HFFc6 (cell line): ENCODE measurements at regions not wholly inside any gene's neighbourhood (a gene's known extent, or its start where the extent isn't known, plus 50 kb on each side); places are given as distances from the start of the nearest gene placed in this dataset.

Experiments used
- DNase-seq: peaks from one replicate; pipeline ENCODE4 v3.0.0-alpha.2; 2018
- H3K27ac Mint-ChIP-seq: 2 replicates; pipeline ENCODE4 v1.8.0; 2020; ENCODE audit warnings: mild to moderate bottlenecking, mixed read lengths
- H3K27me3 Mint-ChIP-seq: 2 replicates; pipeline ENCODE4 v1.8.0; 2021; ENCODE audit warnings: mild to moderate bottlenecking, moderate library complexity, mixed read lengths; ENCODE audit not compliant: insufficient read depth
- H3K36me3 Mint-ChIP-seq: 2 replicates; pipeline ENCODE4 v1.8.0; 2021; ENCODE audit warnings: low read depth, mixed read lengths
- H3K4me1 Mint-ChIP-seq: 2 replicates; pipeline ENCODE4 v1.8.0; 2020; ENCODE audit warnings: low read depth, mixed read lengths
- H3K4me3 Mint-ChIP-seq: 2 replicates; pipeline ENCODE4 v1.8.0; 2020; ENCODE audit warnings: mild to moderate bottlenecking, moderate library complexity, mixed read lengths
- H3K9me3 Mint-ChIP-seq: 2 replicates; pipeline ENCODE4 v1.8.0; 2020; ENCODE audit warnings: mild to moderate bottlenecking, mixed read lengths
- CTCF ChIP-seq: fragments of 200-600 bp; sonication (generic); IDR thresholded peaks from 2 replicates; pipeline ENCODE4 v1.5.0; 2021; ENCODE audit warnings: antibody characterized with exemption, mild to moderate bottlenecking

GRCh38 chr3:148149556-148149955 is 548.1 kb upstream of the AGTR1 start:
- no peaks in the 10 kb centered on the region for H3K27me3 Mint-ChIP-seq
- DNase-seq = no peak
- H3K27ac Mint-ChIP-seq = no peak overlapping the region
- no peak overlapping the region for H3K4me3 Mint-ChIP-seq
- H3K9me3 Mint-ChIP-seq = peaks cover 9% of the 10 kb centered on the region
- H3K4me1 Mint-ChIP-seq = no peaks in the 10 kb centered on the region
- H3K36me3 Mint-ChIP-seq = no peaks in the 10 kb centered on the region
- no peak for TF ChIP-seq CTCF

GRCh38 chr3:148150141-148150540 is 547.6 kb upstream of the AGTR1 start:
- H3K36me3 Mint-ChIP-seq = no peaks in the 10 kb centered on the region

GRCh38 chr3:148158210-148158609 is 539.5 kb upstream of the AGTR1 start:
- Mint-ChIP-seq H3K4me3 (no peak overlapping the region), H3K9me3 (0 out of 2 replicates have a peak, but pooled peaks cover 4% of the 10 kb centered on the region), H3K36me3 (no peaks in the 10 kb centered on the region), H3K4me1 (no peaks in the 10 kb centered on the region), H3K27me3 (no peaks in the 10 kb centered on the region), H3K27ac (no peak overlapping the region)
- TF ChIP-seq CTCF = no peak
- no peak for DNase-seq

More at GRCh38 chr3:148150141-148150540, 547.6 kb upstream of the AGTR1 start:
- Mint-ChIP-seq H3K4me3 (no peak overlapping the region), H3K9me3 (peaks cover 9% of the 10 kb centered on the region), H3K27ac (no peak overlapping the region), H3K27me3 (no peaks in the 10 kb centered on the region), H3K4me1 (no peaks in the 10 kb centered on the region)
- no peak for TF ChIP-seq CTCF
- DNase-seq = no peak

GRCh38 chr3:148162132-148162531 is 535.6 kb upstream of the AGTR1 start:
- no peak for TF ChIP-seq CTCF
- H3K27ac Mint-ChIP-seq = no peak overlapping the region
- no peaks in the 10 kb centered on the region for H3K27me3 Mint-ChIP-seq
- DNase-seq = no peak
- no peak overlapping the region for H3K4me3 Mint-ChIP-seq
- H3K36me3 Mint-ChIP-seq = no peaks in the 10 kb centered on the region
- H3K9me3 Mint-ChIP-seq = peaks cover 11% of the 10 kb centered on the region; the same call in 1 of the 2 replicates
- H3K4me1 Mint-ChIP-seq = no peaks in the 10 kb centered on the region

- no peak for TF ChIP-seq CTCF
- H3K4me1 Mint-ChIP-seq = no peaks in the 10 kb centered on the region
- no peak overlapping the region for H3K4me3 Mint-ChIP-seq
- H3K27ac Mint-ChIP-seq = no peak overlapping the region
- H3K27me3 Mint-ChIP-seq = peaks cover 1% of the 10 kb centered on the region; the same call in 1 of the 2 replicates
- DNase-seq = no peak
- H3K36me3 Mint-ChIP-seq = no peaks in the 10 kb centered on the region
- peaks cover 7% of the 10 kb centered on the region; the same call in 1 of the 2 replicates for H3K9me3 Mint-ChIP-seq
Measured at GRCh38 chr3:148168347-148168746, 529.4 kb upstream of the AGTR1 start.

GRCh38 chr3:148173851-148174250 is 523.9 kb upstream of the AGTR1 start:
- Mint-ChIP-seq H3K4me3 (no peak overlapping the region), H3K4me1 (peaks cover 4% of the 10 kb centered on the region; the same call in 1 of the 2 replicates), H3K27me3 (peaks cover 1% of the 10 kb centered on the region; the same call in 1 of the 2 replicates), H3K27ac (no peak overlapping the region), H3K9me3 (0 out of 2 replicates have a peak, but pooled peaks cover 4% of the 10 kb centered on the region), H3K36me3 (no peaks in the 10 kb centered on the region)
- TF ChIP-seq CTCF = no peak
- DNase-seq = no peak
